ENCODE measurements at regions not wholly inside any gene's neighbourhood (a gene's known extent, or its start where the extent isn't known, plus 50 kb on each side); places are given as distances from the start of the nearest gene placed in this dataset.

DNA sequence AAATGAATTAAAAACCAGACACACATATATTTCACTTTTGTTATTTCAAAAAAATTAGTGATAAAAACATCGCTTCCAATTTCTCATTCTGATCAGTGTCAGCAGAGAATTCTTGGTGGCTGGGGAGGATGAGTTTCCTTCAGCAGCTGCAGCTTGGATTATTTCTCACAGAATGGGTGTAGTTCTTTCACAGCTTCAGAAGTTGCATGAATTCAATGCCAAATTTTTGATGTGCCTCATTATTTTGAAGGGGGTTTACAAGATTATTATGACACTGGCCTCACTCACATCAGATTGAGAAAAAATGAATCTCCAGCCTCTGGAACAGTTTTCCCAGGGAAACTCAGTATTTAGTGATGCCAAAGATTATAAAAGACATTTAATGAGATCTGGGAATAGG lies 184.9 kb upstream of the WDFY3 start:
- TF ChIP-seq, protein P1, sequence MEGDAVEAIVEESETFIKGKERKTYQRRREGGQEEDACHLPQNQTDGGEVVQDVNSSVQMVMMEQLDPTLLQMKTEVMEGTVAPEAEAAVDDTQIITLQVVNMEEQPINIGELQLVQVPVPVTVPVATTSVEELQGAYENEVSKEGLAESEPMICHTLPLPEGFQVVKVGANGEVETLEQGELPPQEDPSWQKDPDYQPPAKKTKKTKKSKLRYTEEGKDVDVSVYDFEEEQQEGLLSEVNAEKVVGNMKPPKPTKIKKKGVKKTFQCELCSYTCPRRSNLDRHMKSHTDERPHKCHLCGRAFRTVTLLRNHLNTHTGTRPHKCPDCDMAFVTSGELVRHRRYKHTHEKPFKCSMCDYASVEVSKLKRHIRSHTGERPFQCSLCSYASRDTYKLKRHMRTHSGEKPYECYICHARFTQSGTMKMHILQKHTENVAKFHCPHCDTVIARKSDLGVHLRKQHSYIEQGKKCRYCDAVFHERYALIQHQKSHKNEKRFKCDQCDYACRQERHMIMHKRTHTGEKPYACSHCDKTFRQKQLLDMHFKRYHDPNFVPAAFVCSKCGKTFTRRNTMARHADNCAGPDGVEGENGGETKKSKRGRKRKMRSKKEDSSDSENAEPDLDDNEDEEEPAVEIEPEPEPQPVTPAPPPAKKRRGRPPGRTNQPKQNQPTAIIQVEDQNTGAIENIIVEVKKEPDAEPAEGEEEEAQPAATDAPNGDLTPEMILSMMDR (IDR thresholded peaks at IDR 0.05): no peak
- TF ChIP-seq POLR2A (IDR thresholded peaks at IDR 0.05) (no peak), POLR2AphosphoS5 (IDR thresholded peaks at IDR 0.05) (no peak), EP300 (IDR thresholded peaks at IDR 0.05; ENCODE audit: low read depth) (no peak)
